CD4-positive, alpha-beta T cell treated with Interleukin-2 at 100 ng/mL for 4 hours (primary cell): ENCODE measurements at regions not wholly inside any gene's neighbourhood (a gene's known extent, or its start where the extent isn't known, plus 50 kb on each side); places are given as distances from the start of the nearest gene placed in this dataset.

ENCODE experiments used
- DNase-seq: peaks from one replicate; pipeline ENCODE4 v3.0.0-alpha.2; 2020; ENCODE audit warnings: low spot score

GRCh38 chr2:22491442-22491841, 893.5 kb upstream of the KLHL29 start:
- DNase-seq = no peak

GRCh38 chr2:22494156-22494555, 890.8 kb upstream of the KLHL29 start:
- DNase-seq = no peak

- no peak for DNase-seq
Observed at GRCh38 chr2:22497064-22497463, 887.9 kb upstream of the KLHL29 start.

- no peak for DNase-seq
Observed at GRCh38 chr2:22497789-22498188, 887.2 kb upstream of the KLHL29 start.

GRCh38 chr2:22499082-22499839, 885.7 kb upstream of the KLHL29 start:
- DNase-seq = no peak

GRCh38 chr2:22500555-22500935, 884.4 kb upstream of the KLHL29 start:
- DNase-seq = no peak

GRCh38 chr2:22501851-22502250, 883.1 kb upstream of the KLHL29 start:
- DNase-seq = no peak

GRCh38 chr2:22513563-22513962, 871.4 kb upstream of the KLHL29 start:
- DNase-seq = no peak

GRCh38 chr2:22517141-22517540, 867.8 kb upstream of the KLHL29 start:
- DNase-seq = no peak

- no peak for DNase-seq
Observed at GRCh38 chr2:22518641-22519040, 866.3 kb upstream of the KLHL29 start.

GRCh38 chr2:22520369-22521288, 864.4 kb upstream of the KLHL29 start:
- no peak for DNase-seq

GRCh38 chr2:22521620-22522019, 863.4 kb upstream of the KLHL29 start:
- DNase-seq = no peak

GRCh38 chr2:22525681-22526080, 859.3 kb upstream of the KLHL29 start:
- no peak for DNase-seq

- DNase-seq = no peak
Observed at GRCh38 chr2:22530131-22530530, 854.8 kb upstream of the KLHL29 start.

- DNase-seq = no peak
Observed at GRCh38 chr2:22536133-22536532, 848.8 kb upstream of the KLHL29 start.

- DNase-seq = no peak
Observed at GRCh38 chr2:22554453-22554852, 830.5 kb upstream of the KLHL29 start.

GRCh38 chr2:22557406-22557805, 827.6 kb upstream of the KLHL29 start:
- no peak for DNase-seq

GRCh38 chr2:22560021-22560420, 825.0 kb upstream of the KLHL29 start:
- DNase-seq = no peak

- DNase-seq = no peak
Observed at GRCh38 chr2:22579341-22579740, 805.6 kb upstream of the KLHL29 start.

GRCh38 chr2:22582107-22582506, 802.9 kb upstream of the KLHL29 start:
- no peak for DNase-seq

GRCh38 chr2:22596306-22596705, 788.7 kb upstream of the KLHL29 start:
- DNase-seq = no peak

- DNase-seq = no peak
Observed at GRCh38 chr2:22600156-22600555, 784.8 kb upstream of the KLHL29 start.

GRCh38 chr2:22600999-22601398, 784.0 kb upstream of the KLHL29 start:
- no peak for DNase-seq
